ENCODE measurements at regions not wholly inside any gene's neighbourhood (a gene's known extent, or its start where the extent isn't known, plus 50 kb on each side); places are given as distances from the start of the nearest gene placed in this dataset.
"Not testable (repeated sequence)": the region's sequence is repeated elsewhere in the genome, so short reads cannot be mapped to it uniquely, and the experiment has no call there.

DNA sequence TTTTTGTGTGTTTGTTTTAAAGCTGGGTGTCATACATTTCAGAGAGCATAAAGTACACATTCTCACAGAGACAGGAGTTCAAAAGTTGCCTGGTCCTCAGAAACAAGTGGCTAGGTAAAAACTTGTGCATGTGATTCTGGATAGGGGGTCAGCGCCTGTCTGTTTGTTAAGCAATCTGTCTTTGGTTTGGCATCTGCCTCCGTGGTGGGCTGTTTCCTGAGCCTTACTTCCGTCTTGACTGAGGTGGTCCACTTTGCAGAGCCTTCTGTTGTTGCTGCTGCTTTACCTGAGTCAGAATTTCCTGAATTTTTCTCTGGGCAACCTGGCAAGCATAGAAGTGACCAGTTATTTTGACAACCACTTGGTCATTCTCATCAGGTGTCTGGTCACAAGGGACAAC lies 73.8 kb upstream of the RPS6KA2 start:
- TF ChIP-seq, protein P1, sequence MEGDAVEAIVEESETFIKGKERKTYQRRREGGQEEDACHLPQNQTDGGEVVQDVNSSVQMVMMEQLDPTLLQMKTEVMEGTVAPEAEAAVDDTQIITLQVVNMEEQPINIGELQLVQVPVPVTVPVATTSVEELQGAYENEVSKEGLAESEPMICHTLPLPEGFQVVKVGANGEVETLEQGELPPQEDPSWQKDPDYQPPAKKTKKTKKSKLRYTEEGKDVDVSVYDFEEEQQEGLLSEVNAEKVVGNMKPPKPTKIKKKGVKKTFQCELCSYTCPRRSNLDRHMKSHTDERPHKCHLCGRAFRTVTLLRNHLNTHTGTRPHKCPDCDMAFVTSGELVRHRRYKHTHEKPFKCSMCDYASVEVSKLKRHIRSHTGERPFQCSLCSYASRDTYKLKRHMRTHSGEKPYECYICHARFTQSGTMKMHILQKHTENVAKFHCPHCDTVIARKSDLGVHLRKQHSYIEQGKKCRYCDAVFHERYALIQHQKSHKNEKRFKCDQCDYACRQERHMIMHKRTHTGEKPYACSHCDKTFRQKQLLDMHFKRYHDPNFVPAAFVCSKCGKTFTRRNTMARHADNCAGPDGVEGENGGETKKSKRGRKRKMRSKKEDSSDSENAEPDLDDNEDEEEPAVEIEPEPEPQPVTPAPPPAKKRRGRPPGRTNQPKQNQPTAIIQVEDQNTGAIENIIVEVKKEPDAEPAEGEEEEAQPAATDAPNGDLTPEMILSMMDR (IDR thresholded peaks at IDR 0.05) = not testable (repeated sequence)
- TF ChIP-seq EZH2 (IDR thresholded peaks at IDR 0.05; ENCODE audit: borderline replicate concordance, insufficient read depth, low read depth, low read length, poor library complexity, severe bottlenecking) = not testable (repeated sequence)

Measured in B cell (primary cell).